PFSK-1 (cell line): ENCODE measurements at regions not wholly inside any gene's neighbourhood (a gene's known extent, or its start where the extent isn't known, plus 50 kb on each side); places are given as distances from the start of the nearest gene placed in this dataset.

Experiments
- POLR2AphosphoS5 ChIP-seq: IDR thresholded peaks from 2 replicates; pipeline ENCODE4 v1.6.1; 2012; ENCODE audit warnings: low read depth, mild to moderate bottlenecking, control low read depth, low read length, moderate library complexity
- REST ChIP-seq, 2 experiments: IDR thresholded peaks; 2 replicates each; pipeline versions ENCODE4 v1.6.1 to v1.8.0; 2011 to 2012; ENCODE audit warnings: low read depth in 2 of 2, low read length in 2 of 2, control low read depth in 1 of 2, inconsistent platforms in 1 of 2, mild to moderate bottlenecking in 1 of 2, moderate library complexity in 1 of 2; ENCODE audit not compliant: insufficient read depth in 1 of 2
- TAF1 ChIP-seq: IDR thresholded peaks from 2 replicates; pipeline ENCODE4 v1.6.1; 2012; ENCODE audit warnings: low read length, control low read depth, borderline replicate concordance; ENCODE audit not compliant: insufficient read depth

- TF ChIP-seq POLR2AphosphoS5 (no peak), TAF1 (no peak), REST (IDR thresholded peaks at IDR 0.05; ENCODE audit: insufficient read depth in 1 of 2, low read depth in 2 of 2, low read length in 2 of 2) (no peak)
Observed at GRCh38 chr4:136281307-136281706, 1251.0 kb downstream of the PCDH18 start.
